ENCODE measurements at regions not wholly inside any gene's neighbourhood (a gene's known extent, or its start where the extent isn't known, plus 50 kb on each side); places are given as distances from the start of the nearest gene placed in this dataset.

GRCh38 chr2:237244178-237244577, 158.5 kb downstream of the COPS8 start (continued):
- no peak for TF ChIP-seq PHF8 (IDR thresholded peaks at IDR 0.05; ENCODE audit: borderline replicate concordance, low read depth)
- no peak for TF ChIP-seq ATOH8 (CRISPR knock-in tag; IDR thresholded peaks at IDR 0.05; ENCODE audit: low read depth)

GRCh38 chr2:237244976-237245646, 159.4 kb downstream of the COPS8 start:
- TF ChIP-seq HOXB5 (CRISPR knock-in tag; IDR thresholded peaks at IDR 0.05), result no peak
- TF ChIP-seq HOXB13 (CRISPR knock-in tag; IDR thresholded peaks at IDR 0.05; ENCODE audit: low read depth), result no peak
- TF ChIP-seq HES2 (IDR thresholded peaks at IDR 0.05), result no peak
- no peak for TF ChIP-seq EHMT2 (IDR thresholded peaks at IDR 0.05; ENCODE audit: low read depth)
- no peak for TF ChIP-seq NPAS2 (CRISPR knock-in tag; IDR thresholded peaks at IDR 0.05; ENCODE audit: borderline replicate concordance)
- TF ChIP-seq KDM1A (IDR thresholded peaks at IDR 0.05; ENCODE audit: low read depth), result no peak
- no peak for TF ChIP-seq MAFK (IDR thresholded peaks at IDR 0.05; ENCODE audit: partially characterized antibody)
- TF ChIP-seq ZNF302 (CRISPR knock-in tag; IDR thresholded peaks at IDR 0.05), result no peak
- TF ChIP-seq HEYL (CRISPR knock-in tag; IDR thresholded peaks at IDR 0.05), result no peak
- no peak for TF ChIP-seq NFE2L2 (conservative IDR thresholded peaks at IDR 0.05; ENCODE audit: low read length)
- no peak for TF ChIP-seq FOSL2 (IDR thresholded peaks at IDR 0.05)
- no peak for TF ChIP-seq FOSL2 (CRISPR knock-in tag; IDR thresholded peaks at IDR 0.05)
- TF ChIP-seq CBX8 (IDR thresholded peaks at IDR 0.05), result no peak
- TF ChIP-seq EP300 (IDR thresholded peaks at IDR 0.05), result no peak
- no peak for TF ChIP-seq CHD4 (IDR thresholded peaks at IDR 0.05; ENCODE audit: borderline replicate concordance)
- no peak for TF ChIP-seq MAZ (IDR thresholded peaks at IDR 0.05; ENCODE audit: borderline replicate concordance, low read depth, low read length)
- DNase-seq (ENCODE audit: low read depth in 1 of 2, low spot score in 1 of 2) (no peak), ATAC-seq (no peak), FAIRE-seq (no peak)
- Histone ChIP-seq H3K4me3 (no peak overlapping the region), H3K9me3 (0 out of 3 replicates have a peak, but pooled peaks cover 3% of the 10 kb centered on the region), H3K4me1 (no peaks in the 10 kb centered on the region), H3K4me2 (no peak overlapping the region), H3K27ac (no peak overlapping the region)
- 57% methylated on average over 3 of the region's 3 CpGs for WGBS (ENCODE audit: missing lambda C conversion rate)
- CTCF ChIA-PET, result interaction anchor here (1.0 to 1.6 kb wide), 4 partner anchors 10 to 165 kb away, joined by 4 to 5 read pairs (median 4); no protein-coding TSS in a partner anchor
- POLR2A ChIA-PET, result no interaction called here

- H3K27ac ChIP-seq, result no peak overlapping the region
- FAIRE-seq (no peak), ATAC-seq (no peak), DNase-seq (ENCODE audit: low read depth in 1 of 2, low spot score in 1 of 2) (no peak)
- WGBS (ENCODE audit: missing lambda C conversion rate), result 75% methylated on average over 3 of the region's 3 CpGs
- peaks cover 31% of the 10 kb centered on the region for H3K4me1 ChIP-seq
- ChIA-PET POLR2A (no interaction called here), CTCF (interaction anchor here (1.4 kb wide), 1 partner anchor 159 kb away, joined by 4 read pairs; no protein-coding TSS in a partner anchor)
- H3K9me3 ChIP-seq, result 0 out of 3 replicates have a peak, but pooled peaks cover 3% of the 10 kb centered on the region
- H3K4me2 ChIP-seq, result no peak overlapping the region
- peak; percentile 57 for TF ChIP-seq MAFK (IDR thresholded peaks at IDR 0.05; ENCODE audit: partially characterized antibody)
- no peak for TF ChIP-seq CEBPB (IDR thresholded peaks at IDR 0.05)
- H3K4me3 ChIP-seq, result no peak overlapping the region
These were observed 163.4 kb downstream of the COL6A3 start for GRCh38 chr2:237250599-237250998.

GRCh38 chr2:237251986-237252385, 162.0 kb downstream of the COL6A3 start:
- TF ChIP-seq HOXB5 (CRISPR knock-in tag; IDR thresholded peaks at IDR 0.05) (no peak), HEYL (CRISPR knock-in tag; IDR thresholded peaks at IDR 0.05) (no peak), ZFP36 (IDR thresholded peaks at IDR 0.05; ENCODE audit: borderline replicate concordance, partially characterized antibody) (no peak), TFCP2L1 (CRISPR knock-in tag; IDR thresholded peaks at IDR 0.05) (no peak), RCOR1 (IDR thresholded peaks at IDR 0.05; ENCODE audit: low read depth, low read length) (no peak)
- DNase-seq (ENCODE audit: low read depth in 1 of 2, low spot score in 1 of 2), result no peak
- WGBS (ENCODE audit: missing lambda C conversion rate), result 47% methylated on average over 2 of the region's 2 CpGs
- no peak for ATAC-seq
- Histone ChIP-seq H3K9me3 (0 out of 3 replicates have a peak, but pooled peaks cover 3% of the 10 kb centered on the region), H3K4me3 (no peak overlapping the region), H3K27ac (peak overlapping the region in 1 of 2 experiments; percentile 31; a peak in 1 of 6 replicates), H3K4me1 (peaks cover 38% of the 10 kb centered on the region), H3K4me2 (no peak overlapping the region)
- ChIA-PET POLR2A (no interaction called here), CTCF (no interaction called here)
- no peak for FAIRE-seq

Data from A549 (cell line).